ENCODE measurements at regions not wholly inside any gene's neighbourhood (a gene's known extent, or its start where the extent isn't known, plus 50 kb on each side); places are given as distances from the start of the nearest gene placed in this dataset.

DNA sequence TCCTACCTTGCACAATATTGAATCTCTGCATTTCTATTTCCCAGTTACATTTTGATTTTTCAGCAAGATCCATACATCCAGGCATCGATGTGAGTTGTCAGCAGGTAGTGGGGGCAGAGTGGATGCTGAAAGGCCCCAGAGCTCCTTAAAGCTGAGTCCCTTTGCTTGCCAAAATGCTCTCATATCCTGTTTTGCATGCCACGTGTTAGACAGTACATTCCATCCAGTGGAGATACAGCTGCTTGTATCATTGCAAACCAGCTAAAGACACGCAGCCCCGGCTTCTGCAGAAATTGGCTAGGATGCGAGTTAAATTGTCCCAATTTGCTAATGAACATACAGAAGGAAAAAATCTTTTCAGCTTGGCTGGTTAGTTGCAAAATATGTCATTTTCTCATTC is 179.6 kb upstream of the MXRA5 start:
- TF ChIP-seq, protein P1, sequence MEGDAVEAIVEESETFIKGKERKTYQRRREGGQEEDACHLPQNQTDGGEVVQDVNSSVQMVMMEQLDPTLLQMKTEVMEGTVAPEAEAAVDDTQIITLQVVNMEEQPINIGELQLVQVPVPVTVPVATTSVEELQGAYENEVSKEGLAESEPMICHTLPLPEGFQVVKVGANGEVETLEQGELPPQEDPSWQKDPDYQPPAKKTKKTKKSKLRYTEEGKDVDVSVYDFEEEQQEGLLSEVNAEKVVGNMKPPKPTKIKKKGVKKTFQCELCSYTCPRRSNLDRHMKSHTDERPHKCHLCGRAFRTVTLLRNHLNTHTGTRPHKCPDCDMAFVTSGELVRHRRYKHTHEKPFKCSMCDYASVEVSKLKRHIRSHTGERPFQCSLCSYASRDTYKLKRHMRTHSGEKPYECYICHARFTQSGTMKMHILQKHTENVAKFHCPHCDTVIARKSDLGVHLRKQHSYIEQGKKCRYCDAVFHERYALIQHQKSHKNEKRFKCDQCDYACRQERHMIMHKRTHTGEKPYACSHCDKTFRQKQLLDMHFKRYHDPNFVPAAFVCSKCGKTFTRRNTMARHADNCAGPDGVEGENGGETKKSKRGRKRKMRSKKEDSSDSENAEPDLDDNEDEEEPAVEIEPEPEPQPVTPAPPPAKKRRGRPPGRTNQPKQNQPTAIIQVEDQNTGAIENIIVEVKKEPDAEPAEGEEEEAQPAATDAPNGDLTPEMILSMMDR (conservative IDR thresholded peaks at IDR 0.05 in 1 of 2, IDR thresholded peaks at IDR 0.05 in 1 of 2; ENCODE audit: low read depth in 1 of 2, low read length in 2 of 2): no peak
- no peak for TF ChIP-seq EZH2 (IDR thresholded peaks at IDR 0.05; ENCODE audit: low read length, missing control alignments)

Data from fibroblast of lung (primary cell).